ENCODE measurements at regions not wholly inside any gene's neighbourhood (a gene's known extent, or its start where the extent isn't known, plus 50 kb on each side); places are given as distances from the start of the nearest gene placed in this dataset.

DNA sequence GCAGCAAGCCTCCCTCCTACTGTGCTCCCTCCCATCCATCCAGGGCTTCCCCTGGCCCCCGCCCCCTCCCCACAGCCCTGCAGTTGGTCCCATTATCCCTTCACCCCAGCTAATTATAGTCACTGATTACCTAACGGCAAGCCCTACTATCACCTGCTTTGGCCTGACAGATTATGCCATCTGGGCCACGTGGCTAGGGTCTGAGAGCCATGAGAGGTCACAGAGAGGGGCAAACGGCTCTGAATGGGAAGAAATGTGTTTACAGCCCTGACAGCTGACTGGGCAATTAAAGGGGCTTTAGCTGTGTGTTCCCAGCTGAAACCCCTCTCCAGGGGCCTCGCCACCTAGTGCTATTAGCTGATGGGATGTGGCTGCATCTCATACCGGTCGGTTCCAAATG is 134.4 kb upstream of the CPEB2 start:
- Histone ChIP-seq H3K9me2 (replicated peaks; ENCODE audit: control insufficient read depth, low read length) (no peaks in the 10 kb centered on the region), H3K4me1 (ENCODE audit: control insufficient read depth, low read length) (no peaks in the 10 kb centered on the region), H3F3A (ENCODE audit: control insufficient read depth, insufficient read depth) (no peaks in the 10 kb centered on the region), H4K20me1 (ENCODE audit: control insufficient read depth, insufficient read depth, low read depth, low read length) (no peaks in the 10 kb centered on the region), H3K27me3 (ENCODE audit: control insufficient read depth, low read length) (no peaks in the 10 kb centered on the region), H3K4me2 (ENCODE audit: low read length) (no peak overlapping the region), H3K4me3 (ENCODE audit: low read length) (no peak overlapping the region), H3K9me3 (ENCODE audit: control insufficient read depth, insufficient read depth, low read length) (no peaks in the 10 kb centered on the region), H3K36me3 (ENCODE audit: control insufficient read depth, low read length) (no peaks in the 10 kb centered on the region), H3K27ac (ENCODE audit: low read depth, low read length) (no peak overlapping the region), H3K79me2 (ENCODE audit: control insufficient read depth, low read length) (no peaks in the 10 kb centered on the region)
- TF ChIP-seq, protein P1, sequence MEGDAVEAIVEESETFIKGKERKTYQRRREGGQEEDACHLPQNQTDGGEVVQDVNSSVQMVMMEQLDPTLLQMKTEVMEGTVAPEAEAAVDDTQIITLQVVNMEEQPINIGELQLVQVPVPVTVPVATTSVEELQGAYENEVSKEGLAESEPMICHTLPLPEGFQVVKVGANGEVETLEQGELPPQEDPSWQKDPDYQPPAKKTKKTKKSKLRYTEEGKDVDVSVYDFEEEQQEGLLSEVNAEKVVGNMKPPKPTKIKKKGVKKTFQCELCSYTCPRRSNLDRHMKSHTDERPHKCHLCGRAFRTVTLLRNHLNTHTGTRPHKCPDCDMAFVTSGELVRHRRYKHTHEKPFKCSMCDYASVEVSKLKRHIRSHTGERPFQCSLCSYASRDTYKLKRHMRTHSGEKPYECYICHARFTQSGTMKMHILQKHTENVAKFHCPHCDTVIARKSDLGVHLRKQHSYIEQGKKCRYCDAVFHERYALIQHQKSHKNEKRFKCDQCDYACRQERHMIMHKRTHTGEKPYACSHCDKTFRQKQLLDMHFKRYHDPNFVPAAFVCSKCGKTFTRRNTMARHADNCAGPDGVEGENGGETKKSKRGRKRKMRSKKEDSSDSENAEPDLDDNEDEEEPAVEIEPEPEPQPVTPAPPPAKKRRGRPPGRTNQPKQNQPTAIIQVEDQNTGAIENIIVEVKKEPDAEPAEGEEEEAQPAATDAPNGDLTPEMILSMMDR (IDR thresholded peaks at IDR 0.05; ENCODE audit: low read depth, low read length, poor library complexity, severe bottlenecking) = no peak
- TF ChIP-seq EZH2phosphoT487 (IDR thresholded peaks at IDR 0.05; ENCODE audit: borderline replicate concordance, low read length) = no peak

DNA sequence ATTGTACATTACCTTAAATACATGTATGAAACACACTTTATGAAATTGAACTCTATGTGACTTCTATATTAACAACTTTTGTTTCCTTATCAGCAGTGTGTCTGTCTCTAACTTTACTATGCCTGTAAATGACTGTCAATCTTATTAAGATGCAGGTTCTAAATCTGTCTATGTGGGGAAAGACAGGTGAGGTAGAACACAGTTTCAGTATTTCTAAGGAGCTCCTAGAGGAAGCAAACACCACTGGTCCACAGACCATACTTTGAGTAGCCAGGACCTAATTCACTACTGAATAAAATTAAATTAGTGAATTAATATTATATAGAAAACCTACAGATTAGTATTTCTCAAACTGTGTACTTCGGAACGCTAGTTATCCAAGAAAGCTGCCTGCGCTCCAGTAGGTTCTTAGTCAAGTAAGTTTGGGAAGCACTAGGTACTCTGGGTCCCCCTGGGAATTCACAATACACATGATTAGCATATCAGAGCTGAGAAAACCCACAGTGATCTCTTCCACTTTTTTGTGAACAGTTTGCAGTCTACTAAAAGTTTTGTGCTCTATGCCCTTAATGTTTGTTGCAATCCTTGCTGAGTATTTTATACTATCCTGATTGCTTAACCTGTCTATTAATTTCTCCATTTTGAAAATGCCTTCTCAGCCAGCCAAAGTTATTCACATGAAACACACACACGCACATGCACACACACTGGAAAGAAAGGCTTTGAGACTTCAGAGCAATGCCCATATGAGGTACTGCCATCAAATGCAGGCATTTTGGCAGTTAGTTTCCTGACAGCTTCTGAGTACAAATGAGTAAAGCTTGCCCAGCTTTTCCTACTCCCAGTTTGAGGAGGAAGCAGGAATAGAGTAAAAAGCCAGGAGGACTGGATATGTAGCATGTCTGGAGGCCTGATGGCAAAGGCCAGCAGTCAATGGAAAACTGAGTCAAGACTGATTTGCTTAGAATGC is 133.6 kb upstream of the CPEB2 start:
- TF ChIP-seq, protein P1 (IDR thresholded peaks at IDR 0.05; ENCODE audit: low read depth, low read length, poor library complexity, severe bottlenecking) = no peak
- no peak for TF ChIP-seq EZH2phosphoT487 (IDR thresholded peaks at IDR 0.05; ENCODE audit: borderline replicate concordance, low read length)
- Histone ChIP-seq H3K9me3 (ENCODE audit: control insufficient read depth, insufficient read depth, low read length) (no peaks in the 10 kb centered on the region), H3K4me3 (ENCODE audit: low read length) (no peak overlapping the region), H3K4me2 (ENCODE audit: low read length) (no peak overlapping the region), H3K79me2 (ENCODE audit: control insufficient read depth, low read length) (no peaks in the 10 kb centered on the region), H4K20me1 (ENCODE audit: control insufficient read depth, insufficient read depth, low read depth, low read length) (no peaks in the 10 kb centered on the region), H3K9me2 (replicated peaks; ENCODE audit: control insufficient read depth, low read length) (no peaks in the 10 kb centered on the region), H3K36me3 (ENCODE audit: control insufficient read depth, low read length) (no peaks in the 10 kb centered on the region), H3F3A (ENCODE audit: control insufficient read depth, insufficient read depth) (no peaks in the 10 kb centered on the region), H3K27me3 (ENCODE audit: control insufficient read depth, low read length) (no peaks in the 10 kb centered on the region), H3K4me1 (ENCODE audit: control insufficient read depth, low read length) (no peaks in the 10 kb centered on the region), H3K27ac (ENCODE audit: low read depth, low read length) (no peak overlapping the region)

DNA sequence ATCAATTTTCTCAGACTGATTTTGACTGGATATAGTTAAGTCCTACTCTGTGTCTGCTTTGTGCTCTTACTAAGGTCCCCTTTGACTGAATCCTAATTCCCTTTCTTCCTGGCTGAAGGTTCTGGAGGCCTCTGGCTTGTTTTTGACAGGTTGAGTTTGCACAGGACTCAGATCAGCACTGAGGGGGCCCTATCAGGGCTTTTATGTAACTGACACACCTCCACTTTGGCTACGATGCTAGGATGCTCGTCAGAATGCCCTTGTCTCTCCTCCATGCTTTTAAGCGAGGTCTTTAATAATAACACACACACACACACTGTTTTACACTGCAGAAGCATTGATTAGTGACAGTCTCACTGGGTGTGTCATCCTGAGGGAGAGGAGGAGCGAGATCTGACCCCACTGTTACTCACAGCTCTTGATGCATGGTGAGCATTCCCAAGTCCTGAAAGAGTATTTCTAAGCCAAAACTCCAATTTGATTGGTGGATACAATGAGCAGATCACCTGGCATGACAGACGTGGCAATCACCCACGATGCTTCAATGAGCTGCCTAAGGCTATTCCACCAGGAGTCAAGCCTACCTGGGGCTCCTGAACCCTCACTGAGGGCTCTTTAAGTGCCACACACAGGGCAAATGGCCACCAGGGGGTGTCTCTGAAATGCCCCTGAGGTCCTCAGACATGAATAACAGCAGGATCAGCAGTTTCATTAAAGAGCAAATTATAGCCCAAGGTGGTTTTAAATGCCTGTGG is 130.4 kb upstream of the CPEB2 start:
- no peak for TF ChIP-seq EZH2phosphoT487 (IDR thresholded peaks at IDR 0.05; ENCODE audit: borderline replicate concordance, low read length)
- TF ChIP-seq, protein P1 (IDR thresholded peaks at IDR 0.05; ENCODE audit: low read depth, low read length, poor library complexity, severe bottlenecking) = peak; percentile 49
- Histone ChIP-seq H3K36me3 (ENCODE audit: control insufficient read depth, low read length) (no peaks in the 10 kb centered on the region), H3F3A (ENCODE audit: control insufficient read depth, insufficient read depth) (no peaks in the 10 kb centered on the region), H3K9me3 (ENCODE audit: control insufficient read depth, insufficient read depth, low read length) (no peaks in the 10 kb centered on the region), H3K27ac (ENCODE audit: low read depth, low read length) (no peak overlapping the region), H3K9me2 (replicated peaks; ENCODE audit: control insufficient read depth, low read length) (no peaks in the 10 kb centered on the region), H3K4me3 (ENCODE audit: low read length) (no peak overlapping the region), H3K27me3 (ENCODE audit: control insufficient read depth, low read length) (no peaks in the 10 kb centered on the region), H3K4me1 (ENCODE audit: control insufficient read depth, low read length) (peaks cover 2% of the 10 kb centered on the region), H4K20me1 (ENCODE audit: control insufficient read depth, insufficient read depth, low read depth, low read length) (no peaks in the 10 kb centered on the region), H3K79me2 (ENCODE audit: control insufficient read depth, low read length) (no peaks in the 10 kb centered on the region), H3K4me2 (ENCODE audit: low read length) (no peak overlapping the region)

Data from DOHH2 (cell line).